GM23338 (cell line): ENCODE measurements at regions not wholly inside any gene's neighbourhood (a gene's known extent, or its start where the extent isn't known, plus 50 kb on each side); places are given as distances from the start of the nearest gene placed in this dataset.

Experiments
- ATAC-seq: fragments of 200-7000 bp; cut with Tn5 transposase; 3 replicates; pipeline ENCODE4 v1.9.1; 2020
- DNase-seq: peaks from one replicate; pipeline ENCODE4 v3.0.0-alpha.2; 2015; ENCODE audit warnings: low spot score
- H2AFZ ChIP-seq: fragments of 200-600 bp; sonication (generic); 2 replicates; pipeline ENCODE4 v1.8.0; 2016; ENCODE audit warnings: antibody characterized with exemption, mild to moderate bottlenecking, moderate library complexity
- H3F3A ChIP-seq: fragments of 200-600 bp; sonication (generic); replicated peaks from 2 replicates; pipeline ENCODE4 v1.8.0; 2017; ENCODE audit warnings: antibody characterized with exemption, mixed run types, low read depth
- H3K27ac ChIP-seq: fragments of 200-600 bp; sonication (generic); 2 replicates; pipeline ENCODE4 v1.6.1; 2016; ENCODE audit warnings: low read depth
- H3K27me3 ChIP-seq: fragments of 200-600 bp; sonication (generic); 2 replicates; pipeline ENCODE4 v1.8.0; 2016; ENCODE audit warnings: mild to moderate bottlenecking, mixed run types, moderate library complexity; ENCODE audit not compliant: insufficient read depth
- H3K36me3 ChIP-seq: fragments of 200-600 bp; sonication (generic); 2 replicates; pipeline ENCODE4 v1.8.0; 2016; ENCODE audit warnings: mild to moderate bottlenecking; ENCODE audit not compliant: insufficient read depth
- H3K4me1 ChIP-seq: fragments of 200-600 bp; sonication (generic); 2 replicates; pipeline ENCODE4 v1.8.0; 2016; ENCODE audit warnings: mild to moderate bottlenecking, moderate library complexity; ENCODE audit not compliant: insufficient read depth
- H3K4me2 ChIP-seq: fragments of 200-600 bp; sonication (generic); 2 replicates; pipeline ENCODE4 v1.7.1; 2017; ENCODE audit warnings: mixed run types
- H3K4me3 ChIP-seq: fragments of 200-600 bp; sonication (generic); 2 replicates; pipeline ENCODE4 v1.6.1; 2016; ENCODE audit warnings: mixed run types
- H3K79me2 ChIP-seq: fragments of 200-600 bp; sonication (generic); replicated peaks from 2 replicates; pipeline ENCODE4 v1.8.0; 2017; ENCODE audit warnings: mild to moderate bottlenecking; ENCODE audit not compliant: insufficient read depth
- H3K9me2 ChIP-seq: fragments of 200-600 bp; sonication (generic); 2 replicates; pipeline ENCODE4 v1.8.0; 2017; ENCODE audit not compliant: insufficient read depth
- H4K20me1 ChIP-seq: fragments of 200-600 bp; sonication (generic); replicated peaks from 2 replicates; pipeline ENCODE4 v1.8.0; 2017; ENCODE audit warnings: mild to moderate bottlenecking; ENCODE audit not compliant: insufficient read depth
- H3K27ac Mint-ChIP-seq: 2 replicates; pipeline ENCODE4 v1.8.0; 2020; ENCODE audit warnings: inconsistent platforms, mild to moderate bottlenecking, moderate library complexity, mixed read lengths
- H3K27me3 Mint-ChIP-seq: 3 replicates; pipeline ENCODE4 v1.8.0; 2022; ENCODE audit warnings: low read depth, mild to moderate bottlenecking, moderate library complexity, mixed read lengths, inconsistent platforms; ENCODE audit not compliant: insufficient read depth, poor library complexity
- H3K36me3 Mint-ChIP-seq: 3 replicates; pipeline ENCODE4 v1.8.0; 2021; ENCODE audit warnings: low read depth, mild to moderate bottlenecking, inconsistent platforms, moderate library complexity, mixed read lengths
- H3K4me1 Mint-ChIP-seq: 3 replicates; pipeline ENCODE4 v1.8.0; 2020; ENCODE audit warnings: mild to moderate bottlenecking, inconsistent platforms, mixed read lengths
- H3K4me3 Mint-ChIP-seq: 3 replicates; pipeline ENCODE4 v1.8.0; 2021; ENCODE audit warnings: moderate library complexity, mild to moderate bottlenecking, inconsistent platforms, mixed read lengths
- H3K9me3 Mint-ChIP-seq: 3 replicates; pipeline ENCODE4 v1.8.0; 2020; ENCODE audit warnings: moderate library complexity, mild to moderate bottlenecking, inconsistent platforms, mixed read lengths
- CREB1 ChIP-seq: fragments of 250-450 bp; sonication (Bioruptor Pico); IDR thresholded peaks from 2 replicates; pipeline ENCODE4 v1.5.0; 2020; ENCODE audit warnings: low read depth, mild to moderate bottlenecking, moderate library complexity
- CTCF ChIP-seq, 2 experiments: fragments of 200-600 bp in 1 of 2; sonication (generic) in 1 of 2; conservative IDR thresholded peaks; 2 replicates each; pipeline versions ENCODE4 v1.5.1 to v1.6.1; 2016 to 2017; ENCODE audit warnings: antibody characterized with exemption in 2 of 2, low read depth in 2 of 2, mild to moderate bottlenecking in 2 of 2, moderate library complexity in 1 of 2
- ETS1 ChIP-seq: IDR thresholded peaks from 2 replicates; pipeline ENCODE4 v1.6.1; 2016; ENCODE audit warnings: antibody characterized with exemption
- EZH2 ChIP-seq: fragments of 200-600 bp; sonication (generic); IDR thresholded peaks from one replicate; pipeline ENCODE4 v1.8.0; 2017; ENCODE audit warnings: antibody characterized with exemption, mild to moderate bottlenecking, low read depth; ENCODE audit not compliant: unreplicated experiment
- EZH2phosphoT487 ChIP-seq: fragments of 200-600 bp; sonication (generic); IDR thresholded peaks from one replicate; pipeline ENCODE4 v1.8.1; 2018; ENCODE audit warnings: antibody characterized with exemption; ENCODE audit not compliant: unreplicated experiment
- JUNB ChIP-seq: IDR thresholded peaks from one replicate; pipeline ENCODE4 v1.6.1; 2016; ENCODE audit warnings: antibody characterized with exemption; ENCODE audit not compliant: unreplicated experiment
- NANOG ChIP-seq: IDR thresholded peaks from 2 replicates; pipeline ENCODE4 v1.6.1; 2016; ENCODE audit warnings: antibody characterized with exemption, borderline replicate concordance
- POLR2AphosphoS5 ChIP-seq: IDR thresholded peaks from 2 replicates; pipeline ENCODE4 v1.6.1; 2016; ENCODE audit warnings: antibody characterized with exemption, low read depth
- REST ChIP-seq: IDR thresholded peaks from one replicate; pipeline ENCODE4 v1.6.1; 2018; ENCODE audit warnings: antibody characterized with exemption; ENCODE audit not compliant: unreplicated experiment
- STAT1 ChIP-seq: IDR thresholded peaks from one replicate; pipeline ENCODE4 v1.6.1; 2016; ENCODE audit warnings: antibody characterized with exemption; ENCODE audit not compliant: unreplicated experiment
- ZNF114 ChIP-seq: fragments of 250-450 bp; sonication (Bioruptor Pico); IDR thresholded peaks from 2 replicates; pipeline ENCODE4 v1.5.0; 2020; ENCODE audit warnings: mild to moderate bottlenecking, moderate library complexity
- ZNF331 ChIP-seq: fragments of 250-450 bp; sonication (Bioruptor Pico); IDR thresholded peaks from 2 replicates; pipeline ENCODE4 v1.5.0; 2020; ENCODE audit warnings: low read depth, mild to moderate bottlenecking, moderate library complexity
- ZNF462 ChIP-seq: fragments of 250-450 bp; sonication (Bioruptor Pico); IDR thresholded peaks from 2 replicates; pipeline ENCODE4 v1.5.0; 2020; ENCODE audit warnings: mild to moderate bottlenecking, moderate library complexity

- H3K36me3 Mint-ChIP-seq, result no peaks in the 10 kb centered on the region
- Histone ChIP-seq H3K4me2 (no peak overlapping the region), H3K79me2 (no peaks in the 10 kb centered on the region), H4K20me1 (no peaks in the 10 kb centered on the region), H3K27ac (no peak overlapping the region), H3F3A (no peaks in the 10 kb centered on the region), H3K9me2 (no peaks in the 10 kb centered on the region), H3K36me3 (no peaks in the 10 kb centered on the region), H3K27me3 (no peaks in the 10 kb centered on the region), H3K4me1 (peaks cover 13% of the 10 kb centered on the region; the same call in 1 of the 2 replicates), H2AFZ (no peak overlapping the region), H3K4me3 (no peak overlapping the region)
- H3K4me3 Mint-ChIP-seq, result no peak overlapping the region
- peaks cover 16% of the 10 kb centered on the region; the same call in 2 of the 3 replicates for H3K4me1 Mint-ChIP-seq
- DNase-seq (no peak), ATAC-seq (no peak)
- TF ChIP-seq EZH2phosphoT487 (no peak), ZNF462 (CRISPR knock-in tag) (no peak), STAT1 (no peak), CTCF (conservative IDR thresholded peaks at IDR 0.05; ENCODE audit: low read depth in 2 of 2) (no peak), ZNF114 (CRISPR knock-in tag) (no peak), JUNB (no peak), EZH2 (no peak), ETS1 (no peak), POLR2AphosphoS5 (no peak), CREB1 (CRISPR knock-in tag) (no peak), NANOG (no peak), ZNF331 (CRISPR knock-in tag) (no peak), REST (no peak)
- H3K27me3 Mint-ChIP-seq, result no peaks in the 10 kb centered on the region
- 0 out of 3 replicates have a peak, but pooled peaks cover 4% of the 10 kb centered on the region for H3K9me3 Mint-ChIP-seq
- no peak overlapping the region for H3K27ac Mint-ChIP-seq
These were observed 388.5 kb upstream of the CHRM2 start for GRCh38 chr7:136479922-136480321.
